ENCODE measurements at regions not wholly inside any gene's neighbourhood (a gene's known extent, or its start where the extent isn't known, plus 50 kb on each side); places are given as distances from the start of the nearest gene placed in this dataset.

GRCh38 chr2:107303964-107304363, 418.0 kb upstream of the ST6GAL2 start:
- no peak for TF ChIP-seq POLR2A (IDR thresholded peaks at IDR 0.05)
- TF ChIP-seq, protein P1, sequence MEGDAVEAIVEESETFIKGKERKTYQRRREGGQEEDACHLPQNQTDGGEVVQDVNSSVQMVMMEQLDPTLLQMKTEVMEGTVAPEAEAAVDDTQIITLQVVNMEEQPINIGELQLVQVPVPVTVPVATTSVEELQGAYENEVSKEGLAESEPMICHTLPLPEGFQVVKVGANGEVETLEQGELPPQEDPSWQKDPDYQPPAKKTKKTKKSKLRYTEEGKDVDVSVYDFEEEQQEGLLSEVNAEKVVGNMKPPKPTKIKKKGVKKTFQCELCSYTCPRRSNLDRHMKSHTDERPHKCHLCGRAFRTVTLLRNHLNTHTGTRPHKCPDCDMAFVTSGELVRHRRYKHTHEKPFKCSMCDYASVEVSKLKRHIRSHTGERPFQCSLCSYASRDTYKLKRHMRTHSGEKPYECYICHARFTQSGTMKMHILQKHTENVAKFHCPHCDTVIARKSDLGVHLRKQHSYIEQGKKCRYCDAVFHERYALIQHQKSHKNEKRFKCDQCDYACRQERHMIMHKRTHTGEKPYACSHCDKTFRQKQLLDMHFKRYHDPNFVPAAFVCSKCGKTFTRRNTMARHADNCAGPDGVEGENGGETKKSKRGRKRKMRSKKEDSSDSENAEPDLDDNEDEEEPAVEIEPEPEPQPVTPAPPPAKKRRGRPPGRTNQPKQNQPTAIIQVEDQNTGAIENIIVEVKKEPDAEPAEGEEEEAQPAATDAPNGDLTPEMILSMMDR (IDR thresholded peaks at IDR 0.05): no peak
